HCEC 1CT (cell line): ENCODE measurements at regions not wholly inside any gene's neighbourhood (a gene's known extent, or its start where the extent isn't known, plus 50 kb on each side); places are given as distances from the start of the nearest gene placed in this dataset.
"Not testable (repeated sequence)": the region's sequence is repeated elsewhere in the genome, so short reads cannot be mapped to it uniquely, and the experiment has no call there.

Experiments
- DNase-seq: peaks from one replicate; pipeline ENCODE4 v3.0.0-alpha.2; 2017

DNA sequence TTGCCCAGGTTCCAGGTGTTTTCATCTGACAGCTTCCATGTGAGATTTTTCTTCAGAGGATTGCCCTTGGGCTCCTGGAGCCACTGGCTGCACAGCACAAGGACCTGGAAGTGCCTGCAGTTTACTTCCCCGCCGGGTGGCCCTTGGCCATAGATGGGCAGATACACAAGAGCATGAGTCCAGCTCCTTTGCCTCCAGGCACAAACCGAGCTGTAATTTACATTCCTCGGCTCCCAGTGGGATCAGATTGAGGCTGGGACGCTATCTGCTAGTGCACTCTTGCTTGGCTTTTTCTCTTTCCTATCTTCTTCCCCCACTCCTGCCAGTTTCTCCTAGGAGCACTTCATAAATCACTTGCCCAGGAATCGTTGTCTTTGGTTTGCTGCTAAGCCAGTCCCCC is 85.4 kb upstream of the RALY start:
- DNase-seq, result no peak

DNA sequence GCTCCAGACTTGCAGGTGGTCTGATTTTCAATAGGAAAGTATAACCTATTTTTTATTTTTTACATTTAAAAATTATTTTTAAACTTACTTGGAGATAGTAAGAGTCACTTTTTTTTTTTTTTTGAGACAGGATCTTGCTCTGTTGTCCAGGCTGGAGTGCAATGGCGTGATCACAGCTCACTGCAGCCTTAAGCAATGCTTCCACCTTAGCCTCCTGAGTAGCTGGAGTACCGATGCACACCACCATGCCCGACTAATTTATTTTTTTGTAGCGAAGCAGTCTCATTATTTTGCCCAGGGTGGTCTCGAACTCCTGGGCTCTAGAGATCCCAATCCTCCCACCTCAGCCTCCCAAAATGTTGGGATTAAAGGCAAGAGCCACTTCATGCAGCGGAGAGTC is 84.8 kb upstream of the RALY start:
- DNase-seq, result no peak

DNA sequence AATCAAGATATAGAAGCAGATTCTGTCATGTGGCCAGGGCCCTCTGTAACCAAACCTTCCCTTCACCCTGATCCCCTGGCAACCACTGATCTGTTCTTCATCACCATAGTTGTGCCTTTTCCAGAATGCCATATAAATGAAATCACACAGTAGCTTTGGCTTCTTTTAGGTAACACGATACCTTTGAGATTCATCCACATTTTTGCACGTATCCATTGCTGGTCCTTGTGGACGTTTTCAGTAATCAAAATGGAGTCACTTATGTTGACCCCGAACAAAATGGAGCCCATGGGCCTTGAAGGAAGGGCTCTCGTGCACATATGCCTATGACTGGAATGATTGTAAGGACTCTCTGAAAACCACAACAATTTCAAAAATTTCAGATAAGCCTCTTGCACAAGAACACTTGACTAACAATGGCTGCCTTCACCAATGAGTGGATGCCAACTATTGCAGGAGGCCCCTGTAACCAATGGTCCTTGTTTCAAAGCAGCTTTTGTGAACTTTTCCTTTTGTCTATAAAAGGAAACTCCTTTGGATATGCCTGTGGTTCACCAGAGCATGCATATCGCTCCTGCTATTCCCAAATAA is 84.3 kb upstream of the RALY start:
- DNase-seq, result peak; percentile 84

DNA sequence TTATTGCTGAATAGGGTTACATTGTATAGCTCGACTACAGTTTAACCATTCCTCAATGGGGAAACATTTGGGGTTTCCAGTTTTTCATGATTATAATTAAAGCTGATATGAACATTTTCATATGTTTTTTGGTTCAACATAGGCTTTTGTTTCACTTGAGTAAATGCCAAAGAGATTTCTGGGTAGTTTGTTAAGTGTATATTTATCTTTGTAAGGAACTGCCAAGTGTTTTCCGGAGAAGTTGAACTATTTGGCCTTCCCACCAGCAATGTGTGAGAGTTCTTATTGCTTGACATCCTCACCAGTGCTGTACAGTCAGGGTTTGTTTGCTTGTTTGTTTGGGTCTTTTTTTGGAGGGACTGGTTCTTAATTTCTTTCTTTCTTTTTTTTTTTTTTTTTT is 83.7 kb upstream of the RALY start:
- no peak for DNase-seq

DNA sequence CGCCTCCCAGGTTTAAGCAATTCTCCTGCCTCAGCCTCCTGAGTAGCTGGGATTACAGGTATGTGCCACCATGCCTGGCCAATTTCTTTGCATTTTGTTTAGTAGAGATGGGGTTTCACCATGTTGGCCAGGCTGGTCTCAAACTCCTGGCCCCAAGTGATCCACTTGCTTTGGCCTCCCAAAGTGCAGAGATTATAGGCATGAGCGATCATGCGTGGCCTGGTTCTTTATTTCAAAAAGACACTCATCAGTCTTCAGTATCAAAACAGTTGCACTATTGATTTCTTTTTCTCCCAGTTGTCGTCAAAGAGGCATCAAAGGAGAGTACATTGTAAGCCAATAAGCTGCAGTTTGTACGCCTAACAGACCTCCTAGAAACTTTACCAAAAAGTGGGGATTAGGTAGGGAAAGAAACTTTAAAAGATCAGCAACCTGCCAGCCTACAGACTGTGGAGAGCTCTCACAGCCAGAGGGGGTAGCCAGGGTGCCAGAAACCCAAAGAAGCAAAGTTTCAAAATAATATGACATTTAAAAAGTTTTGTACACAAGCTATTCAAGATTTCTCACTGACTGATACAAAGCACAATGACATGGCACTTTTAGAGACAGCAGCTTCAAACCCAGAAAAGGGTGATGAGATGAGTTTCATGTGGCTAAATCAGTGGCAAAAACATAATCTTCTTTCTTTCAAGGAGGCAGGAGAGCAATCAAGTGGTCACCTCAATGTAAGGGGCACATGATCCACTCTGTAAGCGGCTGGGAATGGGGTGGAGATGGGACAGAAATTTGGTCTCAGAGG is 83.0 kb upstream of the RALY start:
- no peak for DNase-seq

DNA sequence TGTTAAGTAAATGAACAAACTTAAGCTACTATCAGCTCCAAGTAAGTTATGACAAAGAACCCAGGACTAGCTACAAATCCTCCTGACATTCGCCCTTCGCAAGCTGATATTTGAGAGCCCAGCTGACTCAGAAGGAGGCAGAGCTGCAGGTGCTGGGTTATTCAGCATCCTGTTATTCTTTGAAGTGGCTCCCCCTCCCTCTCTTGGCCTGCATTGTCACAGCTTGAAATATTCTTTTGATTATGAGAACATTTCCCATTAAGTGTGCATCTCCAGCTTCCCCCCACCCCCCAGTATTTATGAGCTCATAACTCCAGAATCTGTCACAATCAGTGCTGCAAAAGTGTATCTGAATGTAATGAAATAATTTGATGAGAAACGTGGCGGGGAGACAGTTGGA is 78.8 kb upstream of the RALY start:
- DNase-seq, result peak; percentile 80

DNA sequence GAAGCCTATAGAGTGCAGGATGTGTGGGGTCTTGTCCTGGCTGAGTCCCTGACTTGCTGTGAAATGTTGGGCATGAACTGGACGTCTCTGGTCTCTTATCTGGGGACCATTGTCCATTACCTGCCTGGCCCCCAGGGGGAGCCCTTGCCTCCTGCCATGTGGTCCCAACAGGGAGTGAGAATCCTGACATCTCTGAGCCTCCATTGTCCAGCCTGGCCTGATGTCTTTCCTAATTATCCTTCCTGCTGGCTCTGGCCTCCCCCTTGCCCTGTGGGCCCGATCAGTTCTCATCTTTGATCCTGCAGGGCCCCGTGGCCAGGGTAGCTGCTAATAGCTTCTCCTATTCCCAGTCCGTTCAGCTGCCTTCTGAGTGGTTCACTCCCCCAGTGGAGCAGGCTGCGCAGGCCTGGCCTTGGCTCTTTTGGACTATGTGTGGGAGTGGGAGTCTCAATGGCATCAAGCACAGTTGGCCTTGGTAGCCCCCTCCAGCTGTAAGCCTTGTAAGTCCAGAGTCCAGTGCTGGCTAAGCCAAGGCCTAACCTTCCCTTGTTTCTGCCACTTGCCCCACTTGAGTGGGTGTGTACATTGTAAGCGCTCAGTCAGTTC is 77.9 kb upstream of the RALY start:
- DNase-seq, result no peak

DNA sequence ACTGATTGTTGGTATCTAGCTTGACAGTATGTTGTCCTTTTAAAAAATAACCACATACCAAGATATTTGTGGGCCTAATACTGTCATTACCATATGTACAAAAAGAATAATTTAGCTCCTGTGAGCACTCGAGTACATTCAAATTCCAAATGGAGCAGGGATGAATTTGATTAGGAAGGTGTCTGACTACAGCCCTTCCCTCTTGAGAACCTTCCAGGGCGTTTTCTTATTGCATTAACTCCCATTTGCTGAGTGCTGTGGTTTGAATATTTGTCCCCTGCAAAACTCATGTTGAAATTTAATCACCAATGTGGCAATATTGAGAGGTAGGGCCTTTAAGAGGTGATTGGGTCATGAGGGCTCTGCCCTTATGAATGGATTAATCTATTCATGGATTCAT is 76.9 kb upstream of the RALY start:
- DNase-seq, result no peak

DNA sequence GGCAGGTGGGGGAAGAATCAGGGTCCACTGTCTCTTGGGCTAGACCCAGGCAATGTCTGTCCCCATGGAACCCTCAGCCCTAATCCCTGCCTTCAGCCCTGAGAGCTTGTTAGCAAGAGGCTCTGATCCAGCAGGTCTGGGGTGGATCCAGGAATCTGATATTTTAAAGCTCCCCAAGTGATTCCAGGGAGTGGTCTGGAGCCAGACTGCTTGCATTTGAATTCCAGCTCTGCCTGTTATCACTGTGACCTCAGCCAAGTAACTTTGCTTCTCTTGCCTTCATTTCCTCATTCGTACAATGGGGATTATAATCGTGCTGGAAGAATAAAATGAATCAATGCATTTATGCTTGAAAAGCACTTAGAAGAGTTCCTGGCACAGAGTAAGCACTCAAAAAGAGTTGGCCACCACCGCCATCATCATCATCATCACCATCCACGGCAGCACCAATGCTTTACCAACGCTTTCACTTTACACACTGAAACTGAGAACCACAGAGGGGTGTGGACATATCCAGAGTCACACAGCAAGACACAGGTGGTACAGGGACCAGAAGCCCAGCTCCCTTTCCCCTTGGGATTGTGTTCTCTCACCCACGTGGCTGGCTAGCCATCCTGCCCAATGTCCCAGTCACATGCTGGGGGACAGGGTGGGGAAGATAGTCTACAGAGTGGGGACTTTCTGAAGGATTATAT is 75.7 kb upstream of the RALY start:
- DNase-seq, result no peak

DNA sequence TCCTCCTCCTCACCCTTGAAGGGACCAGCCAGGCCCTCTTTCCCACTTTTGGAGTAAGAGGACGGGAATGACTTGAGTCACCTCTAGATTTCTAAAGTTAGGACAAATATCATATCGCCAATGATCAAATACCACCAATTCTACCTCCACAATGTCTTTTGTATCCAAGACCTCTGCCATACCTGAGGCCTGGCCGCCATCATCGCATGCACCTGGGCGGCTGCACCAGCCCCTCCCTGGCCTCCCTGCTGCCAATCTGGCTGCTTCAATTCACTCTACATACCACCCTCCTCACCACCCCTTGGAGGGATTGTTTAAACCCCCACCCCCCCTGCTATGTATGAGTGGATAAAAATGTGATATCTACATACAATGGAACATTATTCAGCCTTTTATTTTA is 75.0 kb upstream of the RALY start:
- DNase-seq, result no peak

DNA sequence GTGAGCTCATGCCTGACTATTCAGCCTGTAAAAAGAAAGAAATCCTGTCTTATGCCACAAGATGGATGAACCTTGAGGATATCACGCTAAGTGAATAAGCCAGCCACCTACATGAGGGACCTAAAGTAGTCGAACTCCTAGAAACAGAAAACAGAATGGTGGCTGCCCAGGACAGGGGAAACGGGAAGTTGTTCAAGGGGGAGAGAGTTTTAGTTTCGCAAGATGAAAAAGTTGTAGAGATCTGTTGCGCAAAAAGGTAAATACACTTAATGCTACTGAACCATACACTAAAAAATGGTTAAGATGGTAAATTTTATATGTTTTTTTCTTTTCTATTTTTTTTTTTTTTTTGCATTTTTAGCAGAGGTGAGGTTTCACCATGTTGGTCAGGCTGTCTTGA is 74.1 kb upstream of the RALY start:
- no peak for DNase-seq

DNA sequence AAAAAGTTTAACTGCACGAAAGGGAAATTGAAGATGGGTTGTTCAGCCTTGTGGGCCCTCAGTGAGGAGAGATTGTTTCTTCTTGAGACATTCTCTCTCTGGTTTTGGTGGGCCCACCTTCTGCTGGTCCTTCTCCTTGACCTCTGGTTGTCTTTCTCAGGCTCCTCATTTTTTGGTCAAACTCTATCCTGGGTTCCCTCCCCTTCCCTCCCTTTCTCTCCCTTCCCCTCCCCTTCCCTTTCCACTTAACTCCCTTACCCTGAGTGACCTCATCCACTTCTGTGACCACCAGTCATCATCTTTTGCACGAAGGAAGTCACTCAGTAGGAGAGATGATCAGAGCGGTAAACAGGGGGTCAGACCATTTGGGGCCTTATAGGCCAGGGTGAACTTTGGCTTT is 71.5 kb upstream of the RALY start:
- DNase-seq, result no peak

DNA sequence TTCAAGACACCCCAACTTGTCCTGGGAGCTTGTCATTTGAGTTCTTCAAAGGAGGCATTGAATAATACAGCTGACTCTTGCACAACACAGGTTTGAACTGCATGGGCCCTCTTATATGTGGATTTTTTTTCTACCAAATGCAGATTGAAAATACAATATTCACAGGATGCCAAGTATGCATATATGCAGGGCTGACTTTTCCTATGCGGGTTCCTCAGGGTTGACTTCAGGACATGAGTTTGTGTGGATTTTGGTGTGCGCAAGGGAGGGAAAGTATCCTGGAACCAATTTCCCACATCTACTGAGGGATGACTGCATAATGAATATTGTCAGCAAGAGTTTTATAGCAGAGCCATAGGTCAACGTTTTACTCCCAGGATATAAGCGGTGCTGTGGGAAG is 70.0 kb upstream of the RALY start:
- no peak for DNase-seq

DNA sequence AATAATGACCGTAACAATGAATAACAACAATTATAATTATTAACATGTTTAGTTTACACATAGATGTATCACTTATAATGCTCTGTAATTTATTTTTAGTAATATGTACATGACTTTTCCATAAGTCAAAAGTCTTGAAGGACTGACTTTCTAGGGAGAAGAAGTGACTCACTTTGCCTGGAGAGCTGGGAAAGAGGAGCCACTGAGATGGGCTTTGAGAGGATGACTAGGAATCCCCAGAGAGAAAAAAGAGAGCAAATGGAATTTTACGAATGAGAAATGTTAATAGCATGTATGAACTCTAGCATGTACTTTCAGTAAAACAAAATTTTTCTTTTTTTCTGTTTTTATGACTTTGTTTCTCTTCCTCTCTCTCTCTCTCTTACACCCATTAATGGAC is 67.8 kb upstream of the RALY start:
- no peak for DNase-seq

DNA sequence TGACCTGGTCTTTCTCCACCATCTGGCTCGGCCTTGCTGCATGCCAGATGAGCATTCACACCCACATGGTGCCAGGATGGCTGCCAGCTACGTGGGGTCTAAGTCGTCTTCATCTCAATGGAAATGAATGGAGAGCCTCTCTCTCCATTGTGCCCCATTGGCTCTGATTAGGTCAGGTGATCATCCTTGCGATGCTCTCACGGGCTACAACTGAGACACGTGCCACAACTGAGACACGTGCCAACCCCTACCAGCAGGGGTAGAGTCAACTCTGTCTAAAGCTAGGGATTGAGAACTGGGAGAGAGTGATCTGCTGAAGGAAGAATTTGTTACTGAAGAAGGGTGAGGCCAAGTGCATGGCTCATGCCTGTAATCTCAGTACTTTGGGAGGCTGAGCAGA is 67.3 kb upstream of the RALY start:
- no peak for DNase-seq

DNA sequence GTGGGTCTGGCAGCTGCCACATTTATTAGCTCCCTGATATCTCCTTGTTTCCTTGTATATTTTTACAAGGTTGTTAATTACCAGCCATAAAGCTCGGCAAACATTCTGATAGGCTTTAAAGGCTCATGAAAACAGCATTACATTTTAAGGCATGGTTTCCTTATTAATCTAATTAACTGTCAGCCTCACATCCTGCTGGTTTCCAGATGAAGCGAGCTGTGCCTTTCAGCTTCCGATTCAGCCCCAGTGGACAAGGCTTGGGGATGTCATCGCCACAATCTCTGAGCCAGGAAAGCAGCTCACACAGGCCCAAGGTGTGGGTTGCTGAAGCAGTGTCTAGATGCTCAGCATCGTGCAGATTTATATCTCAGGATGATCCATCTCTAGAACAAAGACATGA is 66.0 kb upstream of the RALY start:
- DNase-seq, result no peak

DNA sequence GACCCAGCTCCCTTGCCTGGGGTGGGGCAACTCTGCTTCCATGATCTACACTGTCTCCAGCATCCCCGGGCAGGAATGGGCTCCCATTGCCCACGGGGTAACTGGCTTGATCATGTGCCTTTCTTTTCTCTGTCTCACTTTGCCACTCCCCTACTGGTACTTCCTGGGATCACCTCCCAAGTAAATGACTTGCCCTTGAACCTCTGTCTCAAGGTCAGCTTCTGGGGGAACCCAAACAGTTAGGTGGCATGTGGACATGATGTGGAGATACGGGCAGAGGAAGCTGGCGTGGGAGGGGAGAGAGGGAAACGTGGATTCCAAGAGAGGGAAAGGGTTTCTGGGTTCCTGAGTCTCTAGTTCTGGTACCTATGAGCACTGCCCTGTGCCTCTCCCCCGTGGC is 63.8 kb upstream of the RALY start:
- DNase-seq, result no peak

DNA sequence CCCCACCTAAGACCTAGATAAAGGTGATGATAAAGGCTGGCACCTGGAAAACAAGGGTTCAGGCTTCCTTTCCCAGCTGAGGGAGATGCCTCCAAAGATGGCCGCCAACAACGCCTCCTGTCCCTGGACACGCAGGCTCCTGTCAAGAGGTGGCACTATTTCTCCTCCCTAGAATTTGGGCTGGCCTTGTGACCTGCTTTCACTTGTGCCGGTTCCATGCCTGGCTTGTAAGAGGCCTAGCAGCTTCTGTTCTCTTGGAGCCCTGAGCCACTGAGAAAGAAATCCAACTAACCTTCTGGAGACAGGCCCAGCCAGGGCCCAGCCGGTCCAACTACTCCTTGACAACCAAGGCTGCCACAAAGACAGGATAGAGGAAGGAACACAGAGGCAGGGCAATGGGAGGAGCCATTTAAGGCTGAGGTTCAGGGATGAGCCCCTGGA is 60.2 kb upstream of the RALY start:
- peak; percentile 53 for DNase-seq

DNA sequence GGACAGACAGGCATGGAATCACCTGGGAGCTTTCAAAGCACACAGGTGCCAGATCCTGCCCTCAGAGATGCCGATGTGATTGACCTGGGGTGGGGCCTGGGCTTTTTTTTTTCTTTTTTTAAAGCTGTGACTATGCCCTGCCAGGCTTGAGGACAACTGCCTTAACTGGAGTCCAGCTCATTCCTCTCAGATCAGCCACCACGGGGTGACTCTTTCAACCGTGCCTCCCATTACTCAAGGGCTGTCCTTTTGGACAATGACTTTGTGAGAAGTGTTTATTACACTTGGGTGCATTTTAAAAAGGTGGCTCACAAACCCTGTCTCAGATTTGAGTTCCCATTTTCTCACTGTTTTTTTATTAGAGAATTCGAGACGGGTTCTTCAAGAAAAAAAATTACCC is 57.1 kb upstream of the RALY start:
- no peak for DNase-seq

DNA sequence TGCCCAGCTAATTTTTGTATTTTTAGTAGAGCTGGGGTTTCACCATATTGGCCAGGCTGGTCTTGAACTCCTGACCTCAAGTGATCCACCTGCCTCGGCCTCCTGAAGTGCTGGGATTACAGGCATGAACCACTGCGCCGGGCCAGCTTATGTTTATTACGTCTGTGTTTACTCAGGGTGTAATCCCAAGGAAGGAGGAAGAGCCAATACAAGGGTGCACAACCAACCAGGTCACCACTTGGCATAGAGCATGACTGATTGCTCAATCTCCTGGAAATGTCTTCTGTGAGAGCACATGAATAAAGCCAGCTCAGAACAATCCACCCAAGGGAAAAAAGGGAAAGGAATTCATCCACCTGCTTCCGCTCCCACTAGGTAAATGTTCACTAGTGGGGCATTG is 54.7 kb upstream of the RALY start:
- DNase-seq, result not testable (repeated sequence)

DNA sequence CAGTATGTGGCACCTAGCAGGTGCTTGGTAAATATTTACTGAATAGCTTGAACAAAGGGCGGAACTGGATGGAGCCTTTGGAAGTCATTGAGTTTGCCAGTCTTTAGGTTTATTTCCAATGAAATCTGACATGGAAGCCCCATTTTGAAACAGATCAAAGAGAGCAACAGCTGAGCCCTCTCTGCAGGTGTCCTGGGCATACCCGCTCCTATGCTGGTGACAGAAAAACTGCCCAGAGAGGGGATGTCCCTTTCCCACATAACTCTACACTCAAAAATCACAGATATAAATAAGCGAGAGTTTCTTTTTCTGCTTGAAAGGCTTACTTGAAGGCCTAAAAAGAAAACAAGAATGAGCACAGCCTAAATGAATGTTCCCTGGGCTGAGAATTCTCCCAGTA is 53.0 kb upstream of the RALY start:
- DNase-seq, result no peak
